Neural progenitor cell (in vitro differentiated cells): ENCODE measurements at regions not wholly inside any gene's neighbourhood (a gene's known extent, or its start where the extent isn't known, plus 50 kb on each side); places are given as distances from the start of the nearest gene placed in this dataset.
A peak's percentile ranks its signal among the peaks of the same experiment; 100 is the strongest.

Experiments
- DNase-seq: peaks from one replicate; pipeline ENCODE4 v3.0.0-alpha.2; 2016; ENCODE audit warnings: low spot score
- H2AFZ ChIP-seq: fragments of 200-600 bp; sonication (generic); replicated peaks from 2 replicates; pipeline ENCODE4 v1.6.1; 2016; ENCODE audit warnings: antibody characterized with exemption
- H3F3A ChIP-seq: fragments of 200-600 bp; sonication (generic); 2 replicates; pipeline ENCODE4 v1.6.1; 2016; ENCODE audit warnings: antibody characterized with exemption, low read depth
- H3K27ac ChIP-seq: fragments of 200-600 bp; sonication (generic); 2 replicates; pipeline ENCODE4 v1.5.1; 2016; ENCODE audit warnings: mild to moderate bottlenecking
- H3K27me3 ChIP-seq: fragments of 200-600 bp; sonication (generic); 2 replicates; pipeline ENCODE4 v1.6.1; 2016; ENCODE audit warnings: mild to moderate bottlenecking, moderate library complexity
- H3K36me3 ChIP-seq: fragments of 200-600 bp; sonication (generic); 2 replicates; pipeline ENCODE4 v1.5.1; 2016
- H3K4me1 ChIP-seq: fragments of 200-600 bp; sonication (generic); 2 replicates; pipeline ENCODE4 v1.6.1; 2016; ENCODE audit warnings: mixed run types
- H3K4me2 ChIP-seq: fragments of 200-600 bp; sonication (generic); 2 replicates; pipeline ENCODE4 v1.6.1; 2016
- H3K4me3 ChIP-seq: fragments of 200-600 bp; sonication (generic); 2 replicates; pipeline ENCODE4 v1.5.1; 2016
- H3K79me2 ChIP-seq: fragments of 200-600 bp; sonication (generic); 2 replicates; pipeline ENCODE4 v1.6.1; 2016; ENCODE audit warnings: low read depth
- H3K9ac ChIP-seq: fragments of 200-600 bp; sonication (generic); 2 replicates; pipeline ENCODE4 v1.6.1; 2016
- H3K9me3 ChIP-seq: fragments of 200-600 bp; sonication (generic); 2 replicates; pipeline ENCODE4 v1.5.1; 2016; ENCODE audit warnings: low read depth
- H4K20me1 ChIP-seq: fragments of 200-600 bp; sonication (generic); 2 replicates; pipeline ENCODE4 v1.6.1; 2016; ENCODE audit warnings: low read depth
- H3K27ac Mint-ChIP-seq: 3 replicates; pipeline ENCODE4 v1.8.0; 2021; ENCODE audit warnings: mixed read lengths
- H3K27me3 Mint-ChIP-seq: 2 replicates; pipeline ENCODE4 v1.8.0; 2022; ENCODE audit warnings: low read depth, mild to moderate bottlenecking, inconsistent platforms, moderate library complexity, mixed read lengths; ENCODE audit not compliant: insufficient read depth
- H3K36me3 Mint-ChIP-seq: 3 replicates; pipeline ENCODE4 v1.8.0; 2021; ENCODE audit warnings: mixed read lengths
- H3K4me1 Mint-ChIP-seq: 3 replicates; pipeline ENCODE4 v1.8.0; 2021; ENCODE audit warnings: mixed read lengths
- H3K4me3 Mint-ChIP-seq: 3 replicates; pipeline ENCODE4 v1.8.0; 2021; ENCODE audit warnings: mild to moderate bottlenecking, moderate library complexity, mixed read lengths
- H3K9me3 Mint-ChIP-seq: 3 replicates; pipeline ENCODE4 v1.8.0; 2020; ENCODE audit warnings: mixed read lengths
- EZH2 ChIP-seq: fragments of 200-600 bp; sonication (generic); IDR thresholded peaks from 2 replicates; pipeline ENCODE4 v1.6.1; 2017; ENCODE audit warnings: antibody characterized with exemption, mild to moderate bottlenecking, moderate library complexity
- EZH2phosphoT487 ChIP-seq: fragments of 200-600 bp; sonication (generic); IDR thresholded peaks from 2 replicates; pipeline ENCODE4 v1.6.1; 2017; ENCODE audit warnings: antibody characterized with exemption
- TF ChIP-seq, protein P1 (sequence below): fragments of 200-600 bp; sonication (generic); IDR thresholded peaks from 2 replicates; pipeline ENCODE4 v1.5.1; 2017; ENCODE audit warnings: antibody characterized with exemption, mild to moderate bottlenecking

DNA sequence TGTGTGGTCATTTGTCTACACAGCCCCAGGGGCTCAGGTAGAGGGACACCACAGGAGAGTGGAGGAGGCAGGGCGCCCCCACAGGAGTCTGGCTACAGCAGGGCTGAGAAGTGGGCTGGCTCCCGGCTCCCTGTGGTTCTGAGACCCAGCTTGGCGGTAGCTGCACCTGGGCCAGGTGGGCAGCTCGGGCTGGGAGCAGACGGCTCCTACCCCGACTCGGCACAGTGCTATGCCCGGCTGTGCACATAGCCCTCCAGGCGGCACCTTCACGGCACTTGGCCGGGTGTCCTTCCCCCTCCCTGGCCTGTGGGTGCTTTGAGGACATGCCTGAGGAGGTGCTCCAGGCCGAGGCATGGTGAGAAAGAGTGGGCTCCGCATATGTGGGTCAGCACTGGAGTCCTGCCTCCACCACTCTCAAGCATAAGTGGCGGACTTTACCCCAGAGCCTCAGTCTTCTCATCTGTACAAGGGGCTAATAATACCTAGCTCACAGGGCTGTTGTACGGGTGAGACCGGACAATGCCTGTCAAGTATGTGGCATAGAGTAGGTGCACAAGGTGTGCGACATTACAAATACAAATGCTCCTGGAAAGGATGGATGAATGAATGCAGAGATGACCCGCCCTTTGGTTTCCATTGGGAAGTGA is 50.1 kb upstream of the JPH3 start:
- no peaks in the 10 kb centered on the region for H4K20me1 ChIP-seq
- H3K4me2 ChIP-seq, result no peak overlapping the region
- Mint-ChIP-seq H3K27ac (peak overlapping the region; percentile 62), H3K4me1 (peaks cover 10% of the 10 kb centered on the region), H3K4me3 (no peak overlapping the region), H3K9me3 (no peaks in the 10 kb centered on the region), H3K36me3 (no peaks in the 10 kb centered on the region), H3K27me3 (peaks cover 15% of the 10 kb centered on the region)
- no peaks in the 10 kb centered on the region for H3K27me3 ChIP-seq
- H3K4me1 ChIP-seq, result peaks cover 11% of the 10 kb centered on the region
- DNase-seq, result no peak
- H3K4me3 ChIP-seq, result no peak overlapping the region
- H3K79me2 ChIP-seq, result no peaks in the 10 kb centered on the region
- H3K36me3 ChIP-seq, result no peaks in the 10 kb centered on the region
- peaks cover 4% of the 10 kb centered on the region for H3F3A ChIP-seq
- TF ChIP-seq EZH2 (no peak), EZH2phosphoT487 (no peak)
- TF ChIP-seq, protein P1, sequence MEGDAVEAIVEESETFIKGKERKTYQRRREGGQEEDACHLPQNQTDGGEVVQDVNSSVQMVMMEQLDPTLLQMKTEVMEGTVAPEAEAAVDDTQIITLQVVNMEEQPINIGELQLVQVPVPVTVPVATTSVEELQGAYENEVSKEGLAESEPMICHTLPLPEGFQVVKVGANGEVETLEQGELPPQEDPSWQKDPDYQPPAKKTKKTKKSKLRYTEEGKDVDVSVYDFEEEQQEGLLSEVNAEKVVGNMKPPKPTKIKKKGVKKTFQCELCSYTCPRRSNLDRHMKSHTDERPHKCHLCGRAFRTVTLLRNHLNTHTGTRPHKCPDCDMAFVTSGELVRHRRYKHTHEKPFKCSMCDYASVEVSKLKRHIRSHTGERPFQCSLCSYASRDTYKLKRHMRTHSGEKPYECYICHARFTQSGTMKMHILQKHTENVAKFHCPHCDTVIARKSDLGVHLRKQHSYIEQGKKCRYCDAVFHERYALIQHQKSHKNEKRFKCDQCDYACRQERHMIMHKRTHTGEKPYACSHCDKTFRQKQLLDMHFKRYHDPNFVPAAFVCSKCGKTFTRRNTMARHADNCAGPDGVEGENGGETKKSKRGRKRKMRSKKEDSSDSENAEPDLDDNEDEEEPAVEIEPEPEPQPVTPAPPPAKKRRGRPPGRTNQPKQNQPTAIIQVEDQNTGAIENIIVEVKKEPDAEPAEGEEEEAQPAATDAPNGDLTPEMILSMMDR, result no peak
- no peak overlapping the region for H2AFZ ChIP-seq
- H3K9me3 ChIP-seq, result no peaks in the 10 kb centered on the region
- no peak overlapping the region for H3K27ac ChIP-seq
- H3K9ac ChIP-seq, result no peak overlapping the region

DNA sequence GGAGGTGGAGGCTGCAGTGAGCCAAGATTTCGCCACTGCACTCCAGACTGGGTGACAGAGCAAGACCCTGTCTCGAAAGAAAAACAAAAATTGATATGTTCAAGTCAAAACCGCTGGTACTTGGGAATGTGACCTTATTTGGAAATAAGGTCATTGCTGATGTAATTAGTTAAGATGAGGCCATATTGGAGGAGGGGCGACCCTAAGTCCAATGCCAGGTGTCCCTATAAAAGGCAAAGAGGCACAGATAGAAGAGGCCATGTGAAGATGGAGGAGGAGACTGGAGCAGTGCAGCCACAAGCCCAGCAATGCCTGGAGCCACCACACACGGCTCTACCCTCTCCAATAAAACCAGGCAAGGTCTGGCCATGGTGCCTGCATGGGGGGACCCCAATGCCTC is 50.8 kb upstream of the JPH3 start:
- Histone ChIP-seq H3K9me3 (no peaks in the 10 kb centered on the region), H2AFZ (no peak overlapping the region), H3K27ac (no peak overlapping the region), H3K36me3 (no peaks in the 10 kb centered on the region), H3K79me2 (no peaks in the 10 kb centered on the region), H3K27me3 (no peaks in the 10 kb centered on the region), H3K4me3 (no peak overlapping the region), H3K9ac (no peak overlapping the region), H3K4me1 (peaks cover 4% of the 10 kb centered on the region), H3F3A (no peaks in the 10 kb centered on the region), H4K20me1 (no peaks in the 10 kb centered on the region), H3K4me2 (no peak overlapping the region)
- no peak for DNase-seq
- H3K9me3 Mint-ChIP-seq, result no peaks in the 10 kb centered on the region
- H3K27me3 Mint-ChIP-seq, result peaks cover 15% of the 10 kb centered on the region
- no peak overlapping the region for H3K27ac Mint-ChIP-seq
- TF ChIP-seq EZH2 (no peak), EZH2phosphoT487 (no peak)
- TF ChIP-seq, protein P1, result no peak
- no peaks in the 10 kb centered on the region for H3K36me3 Mint-ChIP-seq
- H3K4me3 Mint-ChIP-seq, result no peak overlapping the region
- peaks cover 10% of the 10 kb centered on the region for H3K4me1 Mint-ChIP-seq

DNA sequence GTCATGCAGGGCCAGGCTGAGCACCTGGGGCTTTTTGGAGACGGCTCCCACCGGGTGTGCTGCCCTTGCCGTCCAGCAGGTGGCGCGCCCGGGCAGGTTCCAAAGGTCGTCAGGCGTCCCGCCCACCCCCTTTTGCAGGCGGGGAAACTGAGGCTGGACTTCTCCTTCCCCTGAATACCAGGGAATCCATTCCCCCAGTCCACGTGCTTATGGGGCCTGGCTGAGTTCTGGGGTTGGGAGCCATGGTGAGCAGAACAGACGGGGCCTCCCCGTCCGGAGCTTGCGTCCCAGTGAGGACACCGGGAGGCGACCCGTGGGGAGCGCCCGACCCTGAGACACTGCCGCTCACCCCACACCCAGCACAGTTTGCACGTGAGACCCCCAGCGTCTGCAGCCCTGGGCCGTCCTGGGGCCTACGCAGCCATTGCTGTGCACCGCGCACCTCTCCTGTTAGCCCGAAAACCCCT is 51.8 kb upstream of the JPH3 start:
- no peak overlapping the region for H3K4me3 ChIP-seq
- Mint-ChIP-seq H3K4me1 (peaks cover 8% of the 10 kb centered on the region), H3K27me3 (peaks cover 14% of the 10 kb centered on the region)

More for the DNA sequence above, 51.8 kb upstream of the JPH3 start:
- Histone ChIP-seq H4K20me1 (no peaks in the 10 kb centered on the region), H3K4me2 (no peak overlapping the region), H2AFZ (no peak overlapping the region), H3K9me3 (no peaks in the 10 kb centered on the region), H3K9ac (no peak overlapping the region), H3K79me2 (no peaks in the 10 kb centered on the region), H3K4me1 (no peaks in the 10 kb centered on the region), H3K36me3 (no peaks in the 10 kb centered on the region), H3K27me3 (no peaks in the 10 kb centered on the region), H3K27ac (no peak overlapping the region), H3F3A (no peaks in the 10 kb centered on the region)
- Mint-ChIP-seq H3K36me3 (no peaks in the 10 kb centered on the region), H3K27ac (no peak overlapping the region), H3K4me3 (no peak overlapping the region), H3K9me3 (peaks cover 4% of the 10 kb centered on the region)
- TF ChIP-seq EZH2 (no peak), EZH2phosphoT487 (no peak)
- TF ChIP-seq, protein P1, result peak; percentile 94
- peak; percentile 63 for DNase-seq
